ENCODE measurements at regions not wholly inside any gene's neighbourhood (a gene's known extent, or its start where the extent isn't known, plus 50 kb on each side); places are given as distances from the start of the nearest gene placed in this dataset.

DNA sequence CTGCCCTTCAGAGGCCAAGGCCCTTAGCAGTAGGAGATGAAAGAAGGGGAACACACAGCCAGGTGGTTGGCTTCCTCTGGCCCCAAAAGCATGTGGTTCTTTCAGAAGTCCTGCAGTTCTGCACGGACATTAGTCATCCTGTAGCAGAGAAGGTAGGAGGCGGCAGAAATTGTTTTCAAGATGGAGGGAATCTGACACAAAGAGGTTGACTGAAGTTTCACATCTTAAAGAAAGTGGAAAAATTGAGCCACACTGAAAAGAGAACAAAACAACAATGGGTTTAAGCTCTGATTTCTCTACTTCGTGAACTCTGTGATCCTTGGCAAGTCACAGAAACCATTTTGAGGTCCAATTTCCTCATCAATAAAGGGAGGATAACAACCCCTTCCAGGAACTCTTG, 125.3 kb upstream of the DNAH14 start:
- TF ChIP-seq RFX5 (IDR thresholded peaks at IDR 0.05; ENCODE audit: borderline replicate concordance, low read depth, low read length) (no peak), SIX5 (IDR thresholded peaks at IDR 0.05; ENCODE audit: low read depth, low read length) (no peak), EZH2 (IDR thresholded peaks at IDR 0.05; ENCODE audit: low read depth, low read length, severe bottlenecking) (no peak), FOSL1 (IDR thresholded peaks at IDR 0.05; ENCODE audit: insufficient read depth, low read depth, low read length) (no peak), ZNF274 (IDR thresholded peaks at IDR 0.05; ENCODE audit: borderline replicate concordance, extremely low read depth, low read length) (no peak), RAD21 (IDR thresholded peaks at IDR 0.05 in 1 of 2, conservative IDR thresholded peaks at IDR 0.05 in 1 of 2; ENCODE audit: low read depth in 2 of 2, low read length in 2 of 2) (no peak)
- TF ChIP-seq, protein P1, sequence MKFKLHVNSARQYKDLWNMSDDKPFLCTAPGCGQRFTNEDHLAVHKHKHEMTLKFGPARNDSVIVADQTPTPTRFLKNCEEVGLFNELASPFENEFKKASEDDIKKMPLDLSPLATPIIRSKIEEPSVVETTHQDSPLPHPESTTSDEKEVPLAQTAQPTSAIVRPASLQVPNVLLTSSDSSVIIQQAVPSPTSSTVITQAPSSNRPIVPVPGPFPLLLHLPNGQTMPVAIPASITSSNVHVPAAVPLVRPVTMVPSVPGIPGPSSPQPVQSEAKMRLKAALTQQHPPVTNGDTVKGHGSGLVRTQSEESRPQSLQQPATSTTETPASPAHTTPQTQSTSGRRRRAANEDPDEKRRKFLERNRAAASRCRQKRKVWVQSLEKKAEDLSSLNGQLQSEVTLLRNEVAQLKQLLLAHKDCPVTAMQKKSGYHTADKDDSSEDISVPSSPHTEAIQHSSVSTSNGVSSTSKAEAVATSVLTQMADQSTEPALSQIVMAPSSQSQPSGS (IDR thresholded peaks at IDR 0.05; ENCODE audit: low read length): no peak
- TF ChIP-seq, protein P2, sequence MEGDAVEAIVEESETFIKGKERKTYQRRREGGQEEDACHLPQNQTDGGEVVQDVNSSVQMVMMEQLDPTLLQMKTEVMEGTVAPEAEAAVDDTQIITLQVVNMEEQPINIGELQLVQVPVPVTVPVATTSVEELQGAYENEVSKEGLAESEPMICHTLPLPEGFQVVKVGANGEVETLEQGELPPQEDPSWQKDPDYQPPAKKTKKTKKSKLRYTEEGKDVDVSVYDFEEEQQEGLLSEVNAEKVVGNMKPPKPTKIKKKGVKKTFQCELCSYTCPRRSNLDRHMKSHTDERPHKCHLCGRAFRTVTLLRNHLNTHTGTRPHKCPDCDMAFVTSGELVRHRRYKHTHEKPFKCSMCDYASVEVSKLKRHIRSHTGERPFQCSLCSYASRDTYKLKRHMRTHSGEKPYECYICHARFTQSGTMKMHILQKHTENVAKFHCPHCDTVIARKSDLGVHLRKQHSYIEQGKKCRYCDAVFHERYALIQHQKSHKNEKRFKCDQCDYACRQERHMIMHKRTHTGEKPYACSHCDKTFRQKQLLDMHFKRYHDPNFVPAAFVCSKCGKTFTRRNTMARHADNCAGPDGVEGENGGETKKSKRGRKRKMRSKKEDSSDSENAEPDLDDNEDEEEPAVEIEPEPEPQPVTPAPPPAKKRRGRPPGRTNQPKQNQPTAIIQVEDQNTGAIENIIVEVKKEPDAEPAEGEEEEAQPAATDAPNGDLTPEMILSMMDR (IDR thresholded peaks at IDR 0.05; ENCODE audit: control extremely low read depth in 1 of 3, insufficient read depth in 1 of 3, low read depth in 1 of 3, low read length in 3 of 3): no peak
- TF ChIP-seq, protein P3, sequence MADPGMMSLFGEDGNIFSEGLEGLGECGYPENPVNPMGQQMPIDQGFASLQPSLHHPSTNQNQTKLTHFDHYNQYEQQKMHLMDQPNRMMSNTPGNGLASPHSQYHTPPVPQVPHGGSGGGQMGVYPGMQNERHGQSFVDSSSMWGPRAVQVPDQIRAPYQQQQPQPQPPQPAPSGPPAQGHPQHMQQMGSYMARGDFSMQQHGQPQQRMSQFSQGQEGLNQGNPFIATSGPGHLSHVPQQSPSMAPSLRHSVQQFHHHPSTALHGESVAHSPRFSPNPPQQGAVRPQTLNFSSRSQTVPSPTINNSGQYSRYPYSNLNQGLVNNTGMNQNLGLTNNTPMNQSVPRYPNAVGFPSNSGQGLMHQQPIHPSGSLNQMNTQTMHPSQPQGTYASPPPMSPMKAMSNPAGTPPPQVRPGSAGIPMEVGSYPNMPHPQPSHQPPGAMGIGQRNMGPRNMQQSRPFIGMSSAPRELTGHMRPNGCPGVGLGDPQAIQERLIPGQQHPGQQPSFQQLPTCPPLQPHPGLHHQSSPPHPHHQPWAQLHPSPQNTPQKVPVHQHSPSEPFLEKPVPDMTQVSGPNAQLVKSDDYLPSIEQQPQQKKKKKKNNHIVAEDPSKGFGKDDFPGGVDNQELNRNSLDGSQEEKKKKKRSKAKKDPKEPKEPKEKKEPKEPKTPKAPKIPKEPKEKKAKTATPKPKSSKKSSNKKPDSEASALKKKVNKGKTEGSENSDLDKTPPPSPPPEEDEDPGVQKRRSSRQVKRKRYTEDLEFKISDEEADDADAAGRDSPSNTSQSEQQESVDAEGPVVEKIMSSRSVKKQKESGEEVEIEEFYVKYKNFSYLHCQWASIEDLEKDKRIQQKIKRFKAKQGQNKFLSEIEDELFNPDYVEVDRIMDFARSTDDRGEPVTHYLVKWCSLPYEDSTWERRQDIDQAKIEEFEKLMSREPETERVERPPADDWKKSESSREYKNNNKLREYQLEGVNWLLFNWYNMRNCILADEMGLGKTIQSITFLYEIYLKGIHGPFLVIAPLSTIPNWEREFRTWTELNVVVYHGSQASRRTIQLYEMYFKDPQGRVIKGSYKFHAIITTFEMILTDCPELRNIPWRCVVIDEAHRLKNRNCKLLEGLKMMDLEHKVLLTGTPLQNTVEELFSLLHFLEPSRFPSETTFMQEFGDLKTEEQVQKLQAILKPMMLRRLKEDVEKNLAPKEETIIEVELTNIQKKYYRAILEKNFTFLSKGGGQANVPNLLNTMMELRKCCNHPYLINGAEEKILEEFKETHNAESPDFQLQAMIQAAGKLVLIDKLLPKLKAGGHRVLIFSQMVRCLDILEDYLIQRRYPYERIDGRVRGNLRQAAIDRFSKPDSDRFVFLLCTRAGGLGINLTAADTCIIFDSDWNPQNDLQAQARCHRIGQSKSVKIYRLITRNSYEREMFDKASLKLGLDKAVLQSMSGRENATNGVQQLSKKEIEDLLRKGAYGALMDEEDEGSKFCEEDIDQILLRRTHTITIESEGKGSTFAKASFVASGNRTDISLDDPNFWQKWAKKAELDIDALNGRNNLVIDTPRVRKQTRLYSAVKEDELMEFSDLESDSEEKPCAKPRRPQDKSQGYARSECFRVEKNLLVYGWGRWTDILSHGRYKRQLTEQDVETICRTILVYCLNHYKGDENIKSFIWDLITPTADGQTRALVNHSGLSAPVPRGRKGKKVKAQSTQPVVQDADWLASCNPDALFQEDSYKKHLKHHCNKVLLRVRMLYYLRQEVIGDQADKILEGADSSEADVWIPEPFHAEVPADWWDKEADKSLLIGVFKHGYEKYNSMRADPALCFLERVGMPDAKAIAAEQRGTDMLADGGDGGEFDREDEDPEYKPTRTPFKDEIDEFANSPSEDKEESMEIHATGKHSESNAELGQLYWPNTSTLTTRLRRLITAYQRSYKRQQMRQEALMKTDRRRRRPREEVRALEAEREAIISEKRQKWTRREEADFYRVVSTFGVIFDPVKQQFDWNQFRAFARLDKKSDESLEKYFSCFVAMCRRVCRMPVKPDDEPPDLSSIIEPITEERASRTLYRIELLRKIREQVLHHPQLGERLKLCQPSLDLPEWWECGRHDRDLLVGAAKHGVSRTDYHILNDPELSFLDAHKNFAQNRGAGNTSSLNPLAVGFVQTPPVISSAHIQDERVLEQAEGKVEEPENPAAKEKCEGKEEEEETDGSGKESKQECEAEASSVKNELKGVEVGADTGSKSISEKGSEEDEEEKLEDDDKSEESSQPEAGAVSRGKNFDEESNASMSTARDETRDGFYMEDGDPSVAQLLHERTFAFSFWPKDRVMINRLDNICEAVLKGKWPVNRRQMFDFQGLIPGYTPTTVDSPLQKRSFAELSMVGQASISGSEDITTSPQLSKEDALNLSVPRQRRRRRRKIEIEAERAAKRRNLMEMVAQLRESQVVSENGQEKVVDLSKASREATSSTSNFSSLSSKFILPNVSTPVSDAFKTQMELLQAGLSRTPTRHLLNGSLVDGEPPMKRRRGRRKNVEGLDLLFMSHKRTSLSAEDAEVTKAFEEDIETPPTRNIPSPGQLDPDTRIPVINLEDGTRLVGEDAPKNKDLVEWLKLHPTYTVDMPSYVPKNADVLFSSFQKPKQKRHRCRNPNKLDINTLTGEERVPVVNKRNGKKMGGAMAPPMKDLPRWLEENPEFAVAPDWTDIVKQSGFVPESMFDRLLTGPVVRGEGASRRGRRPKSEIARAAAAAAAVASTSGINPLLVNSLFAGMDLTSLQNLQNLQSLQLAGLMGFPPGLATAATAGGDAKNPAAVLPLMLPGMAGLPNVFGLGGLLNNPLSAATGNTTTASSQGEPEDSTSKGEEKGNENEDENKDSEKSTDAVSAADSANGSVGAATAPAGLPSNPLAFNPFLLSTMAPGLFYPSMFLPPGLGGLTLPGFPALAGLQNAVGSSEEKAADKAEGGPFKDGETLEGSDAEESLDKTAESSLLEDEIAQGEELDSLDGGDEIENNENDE (IDR thresholded peaks at IDR 0.05; ENCODE audit: insufficient replicate concordance, low read length): no peak
